NCI-H2227 treated with DMSO at 0.1 percent for 48 hours (cell line): ENCODE measurements at regions not wholly inside any gene's neighbourhood (a gene's known extent, or its start where the extent isn't known, plus 50 kb on each side); places are given as distances from the start of the nearest gene placed in this dataset.

Experiments
- DNase-seq: peaks from one replicate; lab custom pipeline; 2025; lab: John Stamatoyannopoulos, UW

DNA sequence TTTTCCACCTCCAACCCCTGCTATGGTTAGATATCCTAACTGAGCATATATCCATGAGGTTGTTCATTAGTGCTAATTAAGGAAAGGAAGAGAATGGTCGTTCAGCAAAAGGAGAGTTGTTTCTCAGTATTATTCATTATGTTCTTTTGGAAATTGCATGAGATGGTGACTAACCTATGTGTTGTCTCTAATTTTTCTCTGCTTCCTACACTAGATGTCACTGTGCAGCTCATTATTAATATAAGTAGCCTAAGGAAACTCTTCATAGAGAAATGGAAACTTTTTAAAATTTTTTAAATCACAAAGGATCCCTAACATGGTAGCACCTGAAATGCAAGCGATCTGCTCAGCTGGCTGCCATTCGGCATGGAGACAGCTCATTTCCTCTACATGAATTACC, 67.7 kb upstream of the FAM9A start:
- DNase-seq, result no peak

- no peak for DNase-seq
These were observed 67.0 kb upstream of the FAM9A start for GRCh38 chrX:8868070-8868773.

GRCh38 chrX:8867406-8867805, 66.2 kb upstream of the FAM9A start:
- no peak for DNase-seq

DNA sequence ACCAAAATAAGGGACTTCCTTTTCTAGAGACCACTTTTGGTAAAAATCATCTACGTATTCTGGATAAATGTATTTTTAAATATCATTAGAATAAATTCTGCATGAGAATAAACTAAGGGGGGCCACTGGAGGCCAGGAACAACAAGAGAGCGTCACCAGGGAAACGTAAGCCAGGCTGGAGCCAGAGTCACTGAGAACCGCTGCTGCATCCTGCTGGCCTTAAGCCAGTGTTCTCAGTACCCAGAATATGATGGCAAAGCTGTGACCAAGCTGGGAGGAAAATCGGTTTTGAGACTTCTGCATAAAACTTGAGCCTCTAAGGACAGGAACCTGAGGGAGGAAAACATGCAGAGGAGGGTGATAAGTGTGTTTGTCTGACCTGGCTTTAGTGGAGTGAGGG, 63.0 kb upstream of the FAM9A start:
- no peak for DNase-seq

DNA sequence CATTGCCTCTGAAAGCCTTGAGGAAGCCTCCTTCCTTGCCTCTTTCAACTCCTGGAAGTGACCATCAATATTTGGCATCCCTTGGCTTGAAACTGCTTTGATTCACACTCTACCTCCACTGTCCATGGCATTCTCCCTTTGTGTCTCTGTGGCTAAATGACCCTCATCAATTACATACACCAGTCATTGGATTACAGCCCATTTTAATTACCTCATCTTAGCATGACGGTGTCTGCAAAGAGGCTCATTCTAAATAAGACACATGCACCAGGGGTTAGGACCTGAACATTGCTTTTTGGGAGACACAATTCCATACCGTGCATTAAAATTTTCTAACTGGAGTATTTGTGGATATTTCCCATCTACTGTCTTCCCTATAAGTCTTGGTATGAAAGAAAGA, 60.7 kb upstream of the FAM9A start:
- DNase-seq, result no peak

DNA sequence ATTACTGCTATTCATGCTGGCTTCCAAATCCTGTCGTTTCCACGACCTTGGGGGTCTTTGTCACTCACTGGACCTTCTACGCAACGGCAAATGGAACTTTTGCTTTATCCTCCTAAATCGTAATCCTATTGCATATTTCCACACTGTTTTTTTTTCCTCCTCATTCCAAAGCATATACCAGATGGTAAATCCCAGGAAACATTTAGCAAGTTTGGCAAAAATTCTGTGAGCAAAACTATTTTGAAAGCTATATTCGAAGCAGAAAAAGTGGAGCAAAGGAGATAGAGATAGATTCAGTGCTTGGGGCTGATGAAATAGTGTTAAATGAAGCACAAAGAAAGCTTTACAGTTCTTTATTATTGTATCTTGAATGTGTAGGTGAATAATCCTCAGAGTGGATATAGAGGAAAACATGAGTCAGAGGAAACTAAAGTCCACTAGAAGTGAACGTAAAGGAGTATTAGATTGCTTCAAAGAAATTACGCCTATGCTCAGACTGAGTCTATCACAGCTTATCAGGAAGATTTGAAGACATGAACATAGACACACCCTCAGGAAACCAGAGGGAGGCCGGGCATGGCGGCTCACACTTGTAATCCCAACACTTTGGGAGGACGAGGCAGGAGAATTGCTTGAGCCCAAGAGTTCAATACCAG, 50.2 kb upstream of the FAM9A start:
- DNase-seq, result no peak
